Astrocyte (in vitro differentiated cells and primary cell): ENCODE measurements at regions not wholly inside any gene's neighbourhood (a gene's known extent, or its start where the extent isn't known, plus 50 kb on each side); places are given as distances from the start of the nearest gene placed in this dataset.
"Not testable (repeated sequence)": the region's sequence is repeated elsewhere in the genome, so short reads cannot be mapped to it uniquely, and the experiment has no call there.

ENCODE experiments used
- DNase-seq: peaks from one replicate; pipeline ENCODE4 v3.0.0-alpha.2; 2010; ENCODE audit warnings: low read depth
- FAIRE-seq: peaks from 2 replicates; lab custom pipeline; 2011; peaks lifted over from hg19 to GRCh38; lab: Jason Lieb, UNC
- H2AFZ ChIP-seq: 2 replicates; pipeline ENCODE4 v1.6.0; 2012; ENCODE audit warnings: low read depth, low read length, inconsistent platforms
- H3K27ac ChIP-seq: 2 replicates; pipeline ENCODE4 v1.5.1; 2011; ENCODE audit warnings: low read depth, low read length, inconsistent platforms
- H3K27me3 ChIP-seq: 2 replicates; pipeline ENCODE4 v1.6.0; 2011; ENCODE audit warnings: low read length, inconsistent platforms; ENCODE audit not compliant: insufficient read depth
- H3K36me3 ChIP-seq: 2 replicates; pipeline ENCODE4 v1.5.1; 2011; ENCODE audit warnings: low read length, inconsistent platforms; ENCODE audit not compliant: insufficient read depth
- H3K4me1 ChIP-seq: 2 replicates; pipeline ENCODE4 v1.5.1; 2011; ENCODE audit warnings: low read length, inconsistent platforms; ENCODE audit not compliant: insufficient read depth
- H3K4me2 ChIP-seq: 2 replicates; pipeline ENCODE4 v1.6.0; 2012; ENCODE audit warnings: low read length, inconsistent platforms
- H3K4me3 ChIP-seq: 2 replicates; pipeline ENCODE4 v1.5.1; 2011; ENCODE audit warnings: low read depth, mild to moderate bottlenecking, low read length, inconsistent platforms; ENCODE audit not compliant: insufficient read depth
- H3K79me2 ChIP-seq: 2 replicates; pipeline ENCODE4 v1.6.0; 2012; ENCODE audit warnings: mild to moderate bottlenecking, low read length, inconsistent platforms; ENCODE audit not compliant: insufficient read depth
- H3K9ac ChIP-seq: 2 replicates; pipeline ENCODE4 v1.6.0; 2012; ENCODE audit warnings: mild to moderate bottlenecking, low read length, inconsistent platforms
- H3K9me3 ChIP-seq: 2 replicates; pipeline ENCODE4 v1.5.1; 2012; ENCODE audit warnings: low read depth, mild to moderate bottlenecking, low read length, inconsistent platforms; ENCODE audit not compliant: insufficient read depth
- H4K20me1 ChIP-seq: 2 replicates; pipeline ENCODE4 v1.6.0; 2012; ENCODE audit warnings: low read length, inconsistent platforms; ENCODE audit not compliant: insufficient read depth
- H3K27ac Mint-ChIP-seq: one replicate; pipeline ENCODE4 v1.8.0; 2021; ENCODE audit warnings: mild to moderate bottlenecking, mixed read lengths; ENCODE audit not compliant: unreplicated experiment
- H3K27me3 Mint-ChIP-seq: one replicate; pipeline ENCODE4 v1.8.0; 2021; ENCODE audit warnings: low read depth, mixed read lengths; ENCODE audit not compliant: unreplicated experiment
- H3K36me3 Mint-ChIP-seq: one replicate; pipeline ENCODE4 v1.8.0; 2021; ENCODE audit warnings: low read depth, mixed read lengths; ENCODE audit not compliant: unreplicated experiment
- H3K4me1 Mint-ChIP-seq: one replicate; pipeline ENCODE4 v1.8.0; 2021; ENCODE audit warnings: low read depth, mixed read lengths; ENCODE audit not compliant: unreplicated experiment
- H3K4me3 Mint-ChIP-seq: one replicate; pipeline ENCODE4 v1.8.0; 2021; ENCODE audit warnings: mild to moderate bottlenecking, moderate library complexity, mixed read lengths; ENCODE audit not compliant: unreplicated experiment
- H3K9me3 Mint-ChIP-seq: one replicate; pipeline ENCODE4 v1.8.0; 2021; ENCODE audit warnings: mild to moderate bottlenecking, mixed read lengths; ENCODE audit not compliant: unreplicated experiment
- CTCF ChIP-seq: IDR thresholded peaks from 2 replicates; pipeline ENCODE4 v1.5.1; 2011; ENCODE audit warnings: low read depth, mild to moderate bottlenecking, inconsistent platforms, low read length, moderate library complexity; ENCODE audit not compliant: insufficient read depth
- EZH2 ChIP-seq: IDR thresholded peaks from 2 replicates; pipeline ENCODE4 v1.6.1; 2012; ENCODE audit warnings: mild to moderate bottlenecking, low read length, inconsistent platforms; ENCODE audit not compliant: insufficient read depth

- Histone ChIP-seq H3K36me3 (no peaks in the 10 kb centered on the region), H3K4me3 (no peak overlapping the region), H3K9me3 (peaks cover 6% of the 10 kb centered on the region), H3K27me3 (peaks cover 4% of the 10 kb centered on the region), H2AFZ (no peak overlapping the region), H3K9ac (no peak overlapping the region), H3K27ac (no peak overlapping the region), H3K4me1 (peaks cover 4% of the 10 kb centered on the region), H4K20me1 (no peaks in the 10 kb centered on the region), H3K79me2 (no peaks in the 10 kb centered on the region), H3K4me2 (peak overlapping the region; percentile 3)
- Mint-ChIP-seq H3K4me1 (peaks cover 15% of the 10 kb centered on the region), H3K27ac (peak overlapping the region; percentile 93), H3K27me3 (peaks cover 6% of the 10 kb centered on the region), H3K4me3 (no peak overlapping the region), H3K9me3 (peaks cover 14% of the 10 kb centered on the region), H3K36me3 (peaks cover 2% of the 10 kb centered on the region)
- TF ChIP-seq EZH2 (no peak), CTCF (no peak)
- DNase-seq: peak; percentile 95
- peak; percentile 17 for FAIRE-seq
Measured at GRCh38 chr5:10885026-10885425, 124.0 kb upstream of the DAP start.

- Mint-ChIP-seq H3K4me1 (peaks cover 15% of the 10 kb centered on the region), H3K27me3 (peaks cover 13% of the 10 kb centered on the region)
- not testable (repeated sequence) for H3K9me3 ChIP-seq, H3K27ac Mint-ChIP-seq, H3K4me2 ChIP-seq, H2AFZ ChIP-seq, FAIRE-seq, H3K36me3 Mint-ChIP-seq, H3K27ac ChIP-seq, H3K79me2 ChIP-seq, H3K27me3 ChIP-seq, H3K4me1 ChIP-seq, H3K4me3 ChIP-seq, H3K4me3 Mint-ChIP-seq, H4K20me1 ChIP-seq, H3K9me3 Mint-ChIP-seq, DNase-seq, H3K36me3 ChIP-seq, H3K9ac ChIP-seq
Measured at GRCh38 chr5:10883945-10884344, 122.9 kb upstream of the DAP start.

GRCh38 chr5:10880934-10881333 lies 119.9 kb upstream of the DAP start:
- Histone ChIP-seq H3K27ac (no peak overlapping the region), H3K27me3 (peaks cover 4% of the 10 kb centered on the region), H3K36me3 (no peaks in the 10 kb centered on the region), H3K4me3 (no peak overlapping the region), H3K4me1 (peaks cover 14% of the 10 kb centered on the region), H3K9ac (no peak overlapping the region), H3K79me2 (no peaks in the 10 kb centered on the region), H2AFZ (no peak overlapping the region), H3K9me3 (no peaks in the 10 kb centered on the region), H4K20me1 (no peaks in the 10 kb centered on the region), H3K4me2 (no peak overlapping the region)
- peaks cover 2% of the 10 kb centered on the region for H3K36me3 Mint-ChIP-seq
- peaks cover 19% of the 10 kb centered on the region for H3K4me1 Mint-ChIP-seq
- TF ChIP-seq CTCF (no peak), EZH2 (no peak)
- peaks cover 7% of the 10 kb centered on the region for H3K9me3 Mint-ChIP-seq
- no peak for FAIRE-seq
- H3K4me3 Mint-ChIP-seq: no peak overlapping the region
- H3K27ac Mint-ChIP-seq: no peak overlapping the region
- H3K27me3 Mint-ChIP-seq: peaks cover 13% of the 10 kb centered on the region
- no peak for DNase-seq

- not testable (repeated sequence) for DNase-seq, H3K79me2 ChIP-seq, H3K9ac ChIP-seq, H3K4me3 Mint-ChIP-seq, H3K9me3 Mint-ChIP-seq, H3K27ac ChIP-seq, H3K27me3 ChIP-seq, H3K36me3 Mint-ChIP-seq, H3K9me3 ChIP-seq, H3K4me3 ChIP-seq, H3K27ac Mint-ChIP-seq, FAIRE-seq, H4K20me1 ChIP-seq, H3K4me2 ChIP-seq, H3K36me3 ChIP-seq, H2AFZ ChIP-seq
- H3K27me3 Mint-ChIP-seq: peaks cover 15% of the 10 kb centered on the region
- H3K4me1 Mint-ChIP-seq: peaks cover 14% of the 10 kb centered on the region
- H3K4me1 ChIP-seq: peaks cover 15% of the 10 kb centered on the region
Measured at GRCh38 chr5:10876996-10877395, 116.0 kb upstream of the DAP start.
